ENCODE measurements at regions not wholly inside any gene's neighbourhood (a gene's known extent, or its start where the extent isn't known, plus 50 kb on each side); places are given as distances from the start of the nearest gene placed in this dataset.

GRCh38 chr18:72470391-72470790, 73.8 kb downstream of the CBLN2 start:
- DNase-seq, result no peak

- no peak for DNase-seq
Observed at GRCh38 chr18:72468021-72468710, 76.0 kb downstream of the CBLN2 start.

- DNase-seq, result no peak
Observed at GRCh38 chr18:72460210-72460680, 83.9 kb downstream of the CBLN2 start.

GRCh38 chr18:72458271-72458670, 85.9 kb downstream of the CBLN2 start:
- no peak for DNase-seq

GRCh38 chr18:72456802-72457201, 87.3 kb downstream of the CBLN2 start:
- DNase-seq, result no peak

GRCh38 chr18:72452328-72452727, 91.8 kb downstream of the CBLN2 start:
- no peak for DNase-seq

GRCh38 chr18:72444798-72445155, 99.4 kb downstream of the CBLN2 start:
- DNase-seq, result no peak

- DNase-seq, result no peak
Observed at GRCh38 chr18:72444111-72444797, 99.9 kb downstream of the CBLN2 start.

- DNase-seq, result no peak
Observed at GRCh38 chr18:72436401-72436800, 107.7 kb downstream of the CBLN2 start.

GRCh38 chr18:72433756-72434155, 110.4 kb downstream of the CBLN2 start:
- no peak for DNase-seq

GRCh38 chr18:72427721-72428120, 116.4 kb downstream of the CBLN2 start:
- no peak for DNase-seq

GRCh38 chr18:72419914-72420313, 124.2 kb downstream of the CBLN2 start:
- no peak for DNase-seq

- DNase-seq, result no peak
Observed at GRCh38 chr18:72412927-72413326, 131.2 kb downstream of the CBLN2 start.

GRCh38 chr18:72411261-72411660, 132.9 kb downstream of the CBLN2 start:
- no peak for DNase-seq

GRCh38 chr18:72410399-72410798, 133.7 kb downstream of the CBLN2 start:
- no peak for DNase-seq

- DNase-seq, result no peak
Observed at GRCh38 chr18:72409903-72410302, 134.2 kb downstream of the CBLN2 start.

GRCh38 chr18:72407048-72407447, 137.1 kb downstream of the CBLN2 start:
- DNase-seq, result no peak

- DNase-seq, result no peak
Observed at GRCh38 chr18:72391951-72392350, 152.2 kb downstream of the CBLN2 start.

- no peak for DNase-seq
Observed at GRCh38 chr18:72391427-72391826, 152.7 kb downstream of the CBLN2 start.

- no peak for DNase-seq
Observed at GRCh38 chr18:72378016-72378415, 166.1 kb downstream of the CBLN2 start.

- no peak for DNase-seq
Observed at GRCh38 chr18:72376256-72376655, 167.9 kb downstream of the CBLN2 start.

- DNase-seq, result no peak
Observed at GRCh38 chr18:72375618-72376017, 168.5 kb downstream of the CBLN2 start.

- no peak for DNase-seq
Observed at GRCh38 chr18:72372076-72372475, 172.1 kb downstream of the CBLN2 start.

GRCh38 chr18:72368308-72368707, 175.8 kb downstream of the CBLN2 start:
- DNase-seq, result no peak

GRCh38 chr18:72360634-72361033, 183.5 kb downstream of the CBLN2 start:
- DNase-seq, result no peak
